WTC11 (cell line): ENCODE measurements at regions not wholly inside any gene's neighbourhood (a gene's known extent, or its start where the extent isn't known, plus 50 kb on each side); places are given as distances from the start of the nearest gene placed in this dataset.

Experiments used
- ATAC-seq: fragments of 200-7000 bp; cut with Tn5 transposase; 2 replicates; pipeline ENCODE4 v1.10.0; 2021; ENCODE audit warnings: mild to moderate bottlenecking, moderate library complexity
- CTCF ChIA-PET: fragments of 300-600 bp; sonication (Branson Sonifier 250); formaldehyde crosslinking; loops from one replicate; lab custom pipeline; 2021; ENCODE audit warnings: antibody characterized with exemption; lab: Charles Lee
- POLR2A ChIA-PET: fragments of 350-600 bp; sonication (Branson Sonifier 250); formaldehyde crosslinking; loops from one replicate; lab custom pipeline; 2021; ENCODE audit warnings: antibody characterized with exemption; lab: Charles Lee
- DNase-seq: peaks from one replicate; pipeline ENCODE4 v3.0.0; 2021; ENCODE audit warnings: low spot score
- H3K27ac Mint-ChIP-seq: 2 replicates; pipeline ENCODE4 v1.8.0; 2021; ENCODE audit warnings: mixed read lengths
- H3K27me3 Mint-ChIP-seq: 2 replicates; pipeline ENCODE4 v1.8.0; 2021; ENCODE audit warnings: low read depth, mild to moderate bottlenecking, moderate library complexity, mixed read lengths
- H3K36me3 Mint-ChIP-seq: 2 replicates; pipeline ENCODE4 v1.8.0; 2021; ENCODE audit warnings: mixed read lengths
- H3K4me1 Mint-ChIP-seq: 2 replicates; pipeline ENCODE4 v1.8.0; 2022; ENCODE audit warnings: mixed read lengths
- H3K4me3 Mint-ChIP-seq: 2 replicates; pipeline ENCODE4 v1.8.0; 2021; ENCODE audit warnings: mild to moderate bottlenecking, moderate library complexity, mixed read lengths
- H3K9me3 Mint-ChIP-seq: 2 replicates; pipeline ENCODE4 v1.8.0; 2021; ENCODE audit warnings: mixed read lengths
- ETV6 ChIP-seq: sonication (generic); formaldehyde crosslinking; IDR thresholded peaks from 2 replicates; pipeline ENCODE4 v1.8.1; 2022; ENCODE audit warnings: mild to moderate bottlenecking, missing genetic modification reagents
- FOXJ3 ChIP-seq: sonication (generic); formaldehyde crosslinking; IDR thresholded peaks from 2 replicates; pipeline ENCODE4 v1.9.0; 2021; ENCODE audit warnings: missing genetic modification reagents, mild to moderate bottlenecking, borderline replicate concordance
- JAZF1 ChIP-seq: fragments of 250-450 bp; sonication (Bioruptor Pico); IDR thresholded peaks from 2 replicates; pipeline ENCODE4 v1.9.0; 2021; ENCODE audit warnings: moderate library complexity, mild to moderate bottlenecking, inconsistent platforms
- JUN ChIP-seq: sonication (generic); formaldehyde crosslinking; IDR thresholded peaks from 2 replicates; pipeline ENCODE4 v1.8.0; 2023; ENCODE audit warnings: mild to moderate bottlenecking, missing genetic modification reagents
- NFE2L1 ChIP-seq: sonication (generic); formaldehyde crosslinking; IDR thresholded peaks from 2 replicates; pipeline ENCODE4 v1.8.1; 2023; ENCODE audit warnings: missing genetic modification reagents
- NR3C1 ChIP-seq: sonication (generic); formaldehyde crosslinking; conservative IDR thresholded peaks from 2 replicates; pipeline ENCODE4 v1.8.1; 2023; ENCODE audit warnings: low read depth, mild to moderate bottlenecking, missing genetic modification reagents
- SMAD3 ChIP-seq: sonication (generic); formaldehyde crosslinking; IDR thresholded peaks from 2 replicates; pipeline ENCODE4 v1.8.0; 2022; ENCODE audit warnings: missing genetic modification reagents, mild to moderate bottlenecking, borderline replicate concordance
- ZNF219 ChIP-seq: sonication (generic); formaldehyde crosslinking; IDR thresholded peaks from 2 replicates; pipeline ENCODE4 v1.8.0; 2023; ENCODE audit warnings: missing genetic modification reagents, mild to moderate bottlenecking, borderline replicate concordance
- ZNF396 ChIP-seq: fragments of 250-450 bp; sonication (Bioruptor Pico); IDR thresholded peaks from 2 replicates; pipeline ENCODE4 v1.8.0; 2021; ENCODE audit warnings: mild to moderate bottlenecking, moderate library complexity, borderline replicate concordance
- TF ChIP-seq, protein P1 (sequence below): sonication (generic); formaldehyde crosslinking; IDR thresholded peaks from 2 replicates; pipeline ENCODE4 v1.8.0; 2022; ENCODE audit warnings: missing genetic modification reagents
- TF ChIP-seq, protein P2 (sequence below): sonication (generic); formaldehyde crosslinking; conservative IDR thresholded peaks from 2 replicates; pipeline ENCODE4 v1.8.1; 2023; ENCODE audit warnings: mild to moderate bottlenecking, low read depth, missing genetic modification reagents, moderate library complexity
- TF ChIP-seq, protein P3 (sequence below): sonication (generic); formaldehyde crosslinking; IDR thresholded peaks from 2 replicates; pipeline ENCODE4 v1.8.0; 2023; ENCODE audit warnings: missing genetic modification reagents
- TF ChIP-seq, protein P4 (sequence below): sonication (generic); formaldehyde crosslinking; IDR thresholded peaks from 2 replicates; pipeline ENCODE4 v1.8.1; 2023; ENCODE audit warnings: mild to moderate bottlenecking, missing genetic modification reagents
- TF ChIP-seq, protein P5 (sequence below): sonication (generic); formaldehyde crosslinking; IDR thresholded peaks from 2 replicates; pipeline ENCODE4 v1.8.1; 2023; ENCODE audit warnings: mild to moderate bottlenecking, missing genetic modification reagents, moderate library complexity
- TF ChIP-seq, protein P6 (sequence below): fragments of 250-450 bp; sonication (Bioruptor Pico); IDR thresholded peaks from 2 replicates; pipeline ENCODE4 v1.9.0; 2021; ENCODE audit warnings: mild to moderate bottlenecking, borderline replicate concordance
- TF ChIP-seq, protein P7 (sequence below): sonication (generic); formaldehyde crosslinking; IDR thresholded peaks from 2 replicates; pipeline ENCODE4 v1.8.1; 2022; ENCODE audit warnings: low read depth, missing genetic modification reagents, borderline replicate concordance
- TF ChIP-seq, protein P8 (sequence below): sonication (generic); formaldehyde crosslinking; IDR thresholded peaks from 2 replicates; pipeline ENCODE4 v1.8.0; 2022; ENCODE audit warnings: mild to moderate bottlenecking, missing genetic modification reagents
- TF ChIP-seq, protein P9 (sequence below): sonication (generic); formaldehyde crosslinking; IDR thresholded peaks from 2 replicates; pipeline ENCODE4 v1.8.1; 2022; ENCODE audit warnings: mild to moderate bottlenecking, moderate library complexity, missing genetic modification reagents

DNA sequence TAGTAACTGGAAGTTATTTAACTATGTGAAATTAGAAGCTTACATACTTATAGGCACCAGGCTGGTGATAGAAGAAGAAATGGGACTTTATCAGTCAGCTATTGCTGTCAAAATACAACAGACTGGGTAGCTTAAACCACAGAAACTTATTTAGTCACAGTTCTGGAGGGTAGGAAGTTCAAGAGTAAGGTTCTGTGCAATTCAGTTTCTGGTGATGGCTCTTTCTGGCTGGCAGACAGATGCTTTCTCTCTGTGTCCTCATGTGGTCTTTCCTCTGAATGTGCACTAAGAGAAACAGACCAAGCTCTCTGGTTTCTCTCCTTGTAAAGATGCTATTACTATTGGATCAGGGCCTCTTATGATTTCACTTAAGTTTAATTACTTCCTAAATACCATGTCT lies 92.1 kb upstream of the ANKRD50 start (continued):
- TF ChIP-seq, protein P1, sequence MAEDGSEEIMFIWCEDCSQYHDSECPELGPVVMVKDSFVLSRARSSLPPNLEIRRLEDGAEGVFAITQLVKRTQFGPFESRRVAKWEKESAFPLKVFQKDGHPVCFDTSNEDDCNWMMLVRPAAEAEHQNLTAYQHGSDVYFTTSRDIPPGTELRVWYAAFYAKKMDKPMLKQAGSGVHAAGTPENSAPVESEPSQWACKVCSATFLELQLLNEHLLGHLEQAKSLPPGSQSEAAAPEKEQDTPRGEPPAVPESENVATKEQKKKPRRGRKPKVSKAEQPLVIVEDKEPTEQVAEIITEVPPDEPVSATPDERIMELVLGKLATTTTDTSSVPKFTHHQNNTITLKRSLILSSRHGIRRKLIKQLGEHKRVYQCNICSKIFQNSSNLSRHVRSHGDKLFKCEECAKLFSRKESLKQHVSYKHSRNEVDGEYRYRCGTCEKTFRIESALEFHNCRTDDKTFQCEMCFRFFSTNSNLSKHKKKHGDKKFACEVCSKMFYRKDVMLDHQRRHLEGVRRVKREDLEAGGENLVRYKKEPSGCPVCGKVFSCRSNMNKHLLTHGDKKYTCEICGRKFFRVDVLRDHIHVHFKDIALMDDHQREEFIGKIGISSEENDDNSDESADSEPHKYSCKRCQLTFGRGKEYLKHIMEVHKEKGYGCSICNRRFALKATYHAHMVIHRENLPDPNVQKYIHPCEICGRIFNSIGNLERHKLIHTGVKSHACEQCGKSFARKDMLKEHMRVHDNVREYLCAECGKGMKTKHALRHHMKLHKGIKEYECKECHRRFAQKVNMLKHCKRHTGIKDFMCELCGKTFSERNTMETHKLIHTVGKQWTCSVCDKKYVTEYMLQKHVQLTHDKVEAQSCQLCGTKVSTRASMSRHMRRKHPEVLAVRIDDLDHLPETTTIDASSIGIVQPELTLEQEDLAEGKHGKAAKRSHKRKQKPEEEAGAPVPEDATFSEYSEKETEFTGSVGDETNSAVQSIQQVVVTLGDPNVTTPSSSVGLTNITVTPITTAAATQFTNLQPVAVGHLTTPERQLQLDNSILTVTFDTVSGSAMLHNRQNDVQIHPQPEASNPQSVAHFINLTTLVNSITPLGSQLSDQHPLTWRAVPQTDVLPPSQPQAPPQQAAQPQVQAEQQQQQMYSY = no peak
- TF ChIP-seq JUN = no peak
- TF ChIP-seq, protein P2, sequence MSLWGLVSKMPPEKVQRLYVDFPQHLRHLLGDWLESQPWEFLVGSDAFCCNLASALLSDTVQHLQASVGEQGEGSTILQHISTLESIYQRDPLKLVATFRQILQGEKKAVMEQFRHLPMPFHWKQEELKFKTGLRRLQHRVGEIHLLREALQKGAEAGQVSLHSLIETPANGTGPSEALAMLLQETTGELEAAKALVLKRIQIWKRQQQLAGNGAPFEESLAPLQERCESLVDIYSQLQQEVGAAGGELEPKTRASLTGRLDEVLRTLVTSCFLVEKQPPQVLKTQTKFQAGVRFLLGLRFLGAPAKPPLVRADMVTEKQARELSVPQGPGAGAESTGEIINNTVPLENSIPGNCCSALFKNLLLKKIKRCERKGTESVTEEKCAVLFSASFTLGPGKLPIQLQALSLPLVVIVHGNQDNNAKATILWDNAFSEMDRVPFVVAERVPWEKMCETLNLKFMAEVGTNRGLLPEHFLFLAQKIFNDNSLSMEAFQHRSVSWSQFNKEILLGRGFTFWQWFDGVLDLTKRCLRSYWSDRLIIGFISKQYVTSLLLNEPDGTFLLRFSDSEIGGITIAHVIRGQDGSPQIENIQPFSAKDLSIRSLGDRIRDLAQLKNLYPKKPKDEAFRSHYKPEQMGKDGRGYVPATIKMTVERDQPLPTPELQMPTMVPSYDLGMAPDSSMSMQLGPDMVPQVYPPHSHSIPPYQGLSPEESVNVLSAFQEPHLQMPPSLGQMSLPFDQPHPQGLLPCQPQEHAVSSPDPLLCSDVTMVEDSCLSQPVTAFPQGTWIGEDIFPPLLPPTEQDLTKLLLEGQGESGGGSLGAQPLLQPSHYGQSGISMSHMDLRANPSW = no peak
- TF ChIP-seq, protein P3, sequence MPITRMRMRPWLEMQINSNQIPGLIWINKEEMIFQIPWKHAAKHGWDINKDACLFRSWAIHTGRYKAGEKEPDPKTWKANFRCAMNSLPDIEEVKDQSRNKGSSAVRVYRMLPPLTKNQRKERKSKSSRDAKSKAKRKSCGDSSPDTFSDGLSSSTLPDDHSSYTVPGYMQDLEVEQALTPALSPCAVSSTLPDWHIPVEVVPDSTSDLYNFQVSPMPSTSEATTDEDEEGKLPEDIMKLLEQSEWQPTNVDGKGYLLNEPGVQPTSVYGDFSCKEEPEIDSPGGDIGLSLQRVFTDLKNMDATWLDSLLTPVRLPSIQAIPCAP (CRISPR knock-in tag) = no peak
- no peak for TF ChIP-seq JAZF1
- TF ChIP-seq, protein P4, sequence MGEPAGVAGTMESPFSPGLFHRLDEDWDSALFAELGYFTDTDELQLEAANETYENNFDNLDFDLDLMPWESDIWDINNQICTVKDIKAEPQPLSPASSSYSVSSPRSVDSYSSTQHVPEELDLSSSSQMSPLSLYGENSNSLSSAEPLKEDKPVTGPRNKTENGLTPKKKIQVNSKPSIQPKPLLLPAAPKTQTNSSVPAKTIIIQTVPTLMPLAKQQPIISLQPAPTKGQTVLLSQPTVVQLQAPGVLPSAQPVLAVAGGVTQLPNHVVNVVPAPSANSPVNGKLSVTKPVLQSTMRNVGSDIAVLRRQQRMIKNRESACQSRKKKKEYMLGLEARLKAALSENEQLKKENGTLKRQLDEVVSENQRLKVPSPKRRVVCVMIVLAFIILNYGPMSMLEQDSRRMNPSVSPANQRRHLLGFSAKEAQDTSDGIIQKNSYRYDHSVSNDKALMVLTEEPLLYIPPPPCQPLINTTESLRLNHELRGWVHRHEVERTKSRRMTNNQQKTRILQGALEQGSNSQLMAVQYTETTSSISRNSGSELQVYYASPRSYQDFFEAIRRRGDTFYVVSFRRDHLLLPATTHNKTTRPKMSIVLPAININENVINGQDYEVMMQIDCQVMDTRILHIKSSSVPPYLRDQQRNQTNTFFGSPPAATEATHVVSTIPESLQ = no peak

DNA sequence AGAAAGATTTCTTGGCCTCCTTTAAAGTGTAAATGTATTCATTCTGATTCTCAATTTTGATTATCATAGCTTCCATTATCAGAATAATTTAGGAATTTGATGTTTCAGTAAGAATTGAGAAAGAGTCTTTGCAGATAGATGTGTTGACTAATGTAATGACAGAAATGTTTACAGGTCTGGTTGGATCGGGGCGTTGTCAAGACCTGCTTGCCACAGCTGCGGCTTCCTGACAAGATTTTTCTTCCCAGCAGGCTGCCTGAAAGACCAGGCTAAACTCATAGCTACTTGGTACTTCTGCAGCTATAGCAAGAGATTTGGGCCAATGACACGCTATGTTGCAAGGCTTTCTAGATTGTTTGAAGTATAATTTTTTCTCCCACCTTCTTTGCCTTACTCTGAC lies 91.5 kb upstream of the ANKRD50 start:
- ATAC-seq = no peak
- H3K4me3 Mint-ChIP-seq = no peak overlapping the region
- CTCF ChIA-PET = interaction anchor here (1.0 kb wide), 1 partner anchor 19 kb away, joined by 3 read pairs; no protein-coding TSS in a partner anchor
- H3K9me3 Mint-ChIP-seq = peaks cover 25% of the 10 kb centered on the region
- H3K27me3 Mint-ChIP-seq = no peaks in the 10 kb centered on the region
- no peak overlapping the region for H3K27ac Mint-ChIP-seq
- POLR2A ChIA-PET = no interaction called here
- no peak for DNase-seq
- peaks cover 9% of the 10 kb centered on the region for H3K36me3 Mint-ChIP-seq
- peaks cover 19% of the 10 kb centered on the region for H3K4me1 Mint-ChIP-seq
- TF ChIP-seq SMAD3 (CRISPR knock-in tag) = no peak
- TF ChIP-seq JUN = no peak
- no peak for TF ChIP-seq ETV6 (CRISPR knock-in tag)
- TF ChIP-seq, protein P5, sequence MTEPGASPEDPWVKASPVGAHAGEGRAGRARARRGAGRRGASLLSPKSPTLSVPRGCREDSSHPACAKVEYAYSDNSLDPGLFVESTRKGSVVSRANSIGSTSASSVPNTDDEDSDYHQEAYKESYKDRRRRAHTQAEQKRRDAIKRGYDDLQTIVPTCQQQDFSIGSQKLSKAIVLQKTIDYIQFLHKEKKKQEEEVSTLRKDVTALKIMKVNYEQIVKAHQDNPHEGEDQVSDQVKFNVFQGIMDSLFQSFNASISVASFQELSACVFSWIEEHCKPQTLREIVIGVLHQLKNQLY (CRISPR knock-in tag) = no peak
- no peak for TF ChIP-seq FOXJ3 (CRISPR knock-in tag)
- TF ChIP-seq NFE2L1 = no peak
- TF ChIP-seq, protein P6, sequence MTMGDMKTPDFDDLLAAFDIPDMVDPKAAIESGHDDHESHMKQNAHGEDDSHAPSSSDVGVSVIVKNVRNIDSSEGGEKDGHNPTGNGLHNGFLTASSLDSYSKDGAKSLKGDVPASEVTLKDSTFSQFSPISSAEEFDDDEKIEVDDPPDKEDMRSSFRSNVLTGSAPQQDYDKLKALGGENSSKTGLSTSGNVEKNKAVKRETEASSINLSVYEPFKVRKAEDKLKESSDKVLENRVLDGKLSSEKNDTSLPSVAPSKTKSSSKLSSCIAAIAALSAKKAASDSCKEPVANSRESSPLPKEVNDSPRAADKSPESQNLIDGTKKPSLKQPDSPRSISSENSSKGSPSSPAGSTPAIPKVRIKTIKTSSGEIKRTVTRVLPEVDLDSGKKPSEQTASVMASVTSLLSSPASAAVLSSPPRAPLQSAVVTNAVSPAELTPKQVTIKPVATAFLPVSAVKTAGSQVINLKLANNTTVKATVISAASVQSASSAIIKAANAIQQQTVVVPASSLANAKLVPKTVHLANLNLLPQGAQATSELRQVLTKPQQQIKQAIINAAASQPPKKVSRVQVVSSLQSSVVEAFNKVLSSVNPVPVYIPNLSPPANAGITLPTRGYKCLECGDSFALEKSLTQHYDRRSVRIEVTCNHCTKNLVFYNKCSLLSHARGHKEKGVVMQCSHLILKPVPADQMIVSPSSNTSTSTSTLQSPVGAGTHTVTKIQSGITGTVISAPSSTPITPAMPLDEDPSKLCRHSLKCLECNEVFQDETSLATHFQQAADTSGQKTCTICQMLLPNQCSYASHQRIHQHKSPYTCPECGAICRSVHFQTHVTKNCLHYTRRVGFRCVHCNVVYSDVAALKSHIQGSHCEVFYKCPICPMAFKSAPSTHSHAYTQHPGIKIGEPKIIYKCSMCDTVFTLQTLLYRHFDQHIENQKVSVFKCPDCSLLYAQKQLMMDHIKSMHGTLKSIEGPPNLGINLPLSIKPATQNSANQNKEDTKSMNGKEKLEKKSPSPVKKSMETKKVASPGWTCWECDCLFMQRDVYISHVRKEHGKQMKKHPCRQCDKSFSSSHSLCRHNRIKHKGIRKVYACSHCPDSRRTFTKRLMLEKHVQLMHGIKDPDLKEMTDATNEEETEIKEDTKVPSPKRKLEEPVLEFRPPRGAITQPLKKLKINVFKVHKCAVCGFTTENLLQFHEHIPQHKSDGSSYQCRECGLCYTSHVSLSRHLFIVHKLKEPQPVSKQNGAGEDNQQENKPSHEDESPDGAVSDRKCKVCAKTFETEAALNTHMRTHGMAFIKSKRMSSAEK (CRISPR knock-in tag) = no peak
- TF ChIP-seq ZNF396 (CRISPR knock-in tag) = no peak
- TF ChIP-seq, protein P7, sequence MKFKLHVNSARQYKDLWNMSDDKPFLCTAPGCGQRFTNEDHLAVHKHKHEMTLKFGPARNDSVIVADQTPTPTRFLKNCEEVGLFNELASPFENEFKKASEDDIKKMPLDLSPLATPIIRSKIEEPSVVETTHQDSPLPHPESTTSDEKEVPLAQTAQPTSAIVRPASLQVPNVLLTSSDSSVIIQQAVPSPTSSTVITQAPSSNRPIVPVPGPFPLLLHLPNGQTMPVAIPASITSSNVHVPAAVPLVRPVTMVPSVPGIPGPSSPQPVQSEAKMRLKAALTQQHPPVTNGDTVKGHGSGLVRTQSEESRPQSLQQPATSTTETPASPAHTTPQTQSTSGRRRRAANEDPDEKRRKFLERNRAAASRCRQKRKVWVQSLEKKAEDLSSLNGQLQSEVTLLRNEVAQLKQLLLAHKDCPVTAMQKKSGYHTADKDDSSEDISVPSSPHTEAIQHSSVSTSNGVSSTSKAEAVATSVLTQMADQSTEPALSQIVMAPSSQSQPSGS (CRISPR knock-in tag) = no peak
- TF ChIP-seq ZNF219 (CRISPR knock-in tag) = no peak
- no peak for TF ChIP-seq NR3C1 (CRISPR knock-in tag)
- TF ChIP-seq, protein P8, sequence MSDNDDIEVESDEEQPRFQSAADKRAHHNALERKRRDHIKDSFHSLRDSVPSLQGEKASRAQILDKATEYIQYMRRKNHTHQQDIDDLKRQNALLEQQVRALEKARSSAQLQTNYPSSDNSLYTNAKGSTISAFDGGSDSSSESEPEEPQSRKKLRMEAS (CRISPR knock-in tag) = no peak
- TF ChIP-seq, protein P9, sequence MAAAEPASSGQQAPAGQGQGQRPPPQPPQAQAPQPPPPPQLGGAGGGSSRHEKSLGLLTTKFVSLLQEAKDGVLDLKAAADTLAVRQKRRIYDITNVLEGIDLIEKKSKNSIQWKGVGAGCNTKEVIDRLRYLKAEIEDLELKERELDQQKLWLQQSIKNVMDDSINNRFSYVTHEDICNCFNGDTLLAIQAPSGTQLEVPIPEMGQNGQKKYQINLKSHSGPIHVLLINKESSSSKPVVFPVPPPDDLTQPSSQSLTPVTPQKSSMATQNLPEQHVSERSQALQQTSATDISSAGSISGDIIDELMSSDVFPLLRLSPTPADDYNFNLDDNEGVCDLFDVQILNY (CRISPR knock-in tag) = no peak
